B cell (primary cell): ENCODE measurements at regions not wholly inside any gene's neighbourhood (a gene's known extent, or its start where the extent isn't known, plus 50 kb on each side); places are given as distances from the start of the nearest gene placed in this dataset.

Experiments used
- CTCF ChIP-seq: fragments of 200-600 bp; IDR thresholded peaks from one replicate; pipeline ENCODE4 v1.8.0; 2022; ENCODE audit warnings: antibody characterized with exemption, mild to moderate bottlenecking
- EZH2 ChIP-seq: IDR thresholded peaks from 2 replicates; pipeline ENCODE4 v1.6.1; 2012; ENCODE audit warnings: borderline replicate concordance, low read depth, mild to moderate bottlenecking, moderate library complexity, low read length; ENCODE audit not compliant: insufficient read depth, poor library complexity, severe bottlenecking

GRCh38 chr11:81033779-81034540 lies 1593.1 kb upstream of the TENM4 start:
- no peak for TF ChIP-seq CTCF
- no peak for TF ChIP-seq EZH2
